DMS79 (cell line): ENCODE measurements at regions not wholly inside any gene's neighbourhood (a gene's known extent, or its start where the extent isn't known, plus 50 kb on each side); places are given as distances from the start of the nearest gene placed in this dataset.

Experiments used
- DNase-seq: peaks from one replicate; lab custom pipeline; 2025; lab: John Stamatoyannopoulos, UW

- no peak for DNase-seq
Measured at GRCh38 chr4:112894951-112895350, 154.5 kb upstream of the ANK2 start.

- no peak for DNase-seq
Measured at GRCh38 chr4:112895811-112896608, 153.4 kb upstream of the ANK2 start.

- no peak for DNase-seq
Measured at GRCh38 chr4:112896609-112897190, 152.8 kb upstream of the ANK2 start.

GRCh38 chr4:112897543-112897942, 151.9 kb upstream of the ANK2 start:
- no peak for DNase-seq

- DNase-seq, result no peak
Measured at GRCh38 chr4:112898357-112899141, 150.9 kb upstream of the ANK2 start.

GRCh38 chr4:112900416-112900815, 149.0 kb upstream of the ANK2 start:
- no peak for DNase-seq

GRCh38 chr4:112901962-112902411, 147.5 kb upstream of the ANK2 start:
- DNase-seq, result peak; percentile 61

GRCh38 chr4:112905728-112906127, 143.7 kb upstream of the ANK2 start:
- no peak for DNase-seq

GRCh38 chr4:112908511-112908910, 140.9 kb upstream of the ANK2 start:
- DNase-seq, result no peak

- DNase-seq, result peak; percentile 0
Measured at GRCh38 chr4:112910109-112910736, 139.2 kb upstream of the ANK2 start.

- no peak for DNase-seq
Measured at GRCh38 chr4:112916868-112917267, 132.6 kb upstream of the ANK2 start.

- no peak for DNase-seq
Measured at GRCh38 chr4:112923516-112923915, 125.9 kb upstream of the ANK2 start.

GRCh38 chr4:112926819-112927218, 122.6 kb upstream of the ANK2 start:
- no peak for DNase-seq

- DNase-seq, result no peak
Measured at GRCh38 chr4:112927544-112927943, 121.9 kb upstream of the ANK2 start.

GRCh38 chr4:112931001-112931400, 118.5 kb upstream of the ANK2 start:
- no peak for DNase-seq

- no peak for DNase-seq
Measured at GRCh38 chr4:112933790-112934189, 115.7 kb upstream of the ANK2 start.

GRCh38 chr4:112938461-112939058, 110.9 kb upstream of the ANK2 start:
- no peak for DNase-seq

- no peak for DNase-seq
Measured at GRCh38 chr4:112939901-112940300, 109.6 kb upstream of the ANK2 start.

GRCh38 chr4:112940336-112940735, 109.1 kb upstream of the ANK2 start:
- no peak for DNase-seq

GRCh38 chr4:112942077-112942476, 107.4 kb upstream of the ANK2 start:
- no peak for DNase-seq

GRCh38 chr4:112942997-112943396, 106.5 kb upstream of the ANK2 start:
- no peak for DNase-seq

- DNase-seq, result no peak
Measured at GRCh38 chr4:112944006-112944405, 105.4 kb upstream of the ANK2 start.
